ENCODE measurements at regions not wholly inside any gene's neighbourhood (a gene's known extent, or its start where the extent isn't known, plus 50 kb on each side); places are given as distances from the start of the nearest gene placed in this dataset.

DNA sequence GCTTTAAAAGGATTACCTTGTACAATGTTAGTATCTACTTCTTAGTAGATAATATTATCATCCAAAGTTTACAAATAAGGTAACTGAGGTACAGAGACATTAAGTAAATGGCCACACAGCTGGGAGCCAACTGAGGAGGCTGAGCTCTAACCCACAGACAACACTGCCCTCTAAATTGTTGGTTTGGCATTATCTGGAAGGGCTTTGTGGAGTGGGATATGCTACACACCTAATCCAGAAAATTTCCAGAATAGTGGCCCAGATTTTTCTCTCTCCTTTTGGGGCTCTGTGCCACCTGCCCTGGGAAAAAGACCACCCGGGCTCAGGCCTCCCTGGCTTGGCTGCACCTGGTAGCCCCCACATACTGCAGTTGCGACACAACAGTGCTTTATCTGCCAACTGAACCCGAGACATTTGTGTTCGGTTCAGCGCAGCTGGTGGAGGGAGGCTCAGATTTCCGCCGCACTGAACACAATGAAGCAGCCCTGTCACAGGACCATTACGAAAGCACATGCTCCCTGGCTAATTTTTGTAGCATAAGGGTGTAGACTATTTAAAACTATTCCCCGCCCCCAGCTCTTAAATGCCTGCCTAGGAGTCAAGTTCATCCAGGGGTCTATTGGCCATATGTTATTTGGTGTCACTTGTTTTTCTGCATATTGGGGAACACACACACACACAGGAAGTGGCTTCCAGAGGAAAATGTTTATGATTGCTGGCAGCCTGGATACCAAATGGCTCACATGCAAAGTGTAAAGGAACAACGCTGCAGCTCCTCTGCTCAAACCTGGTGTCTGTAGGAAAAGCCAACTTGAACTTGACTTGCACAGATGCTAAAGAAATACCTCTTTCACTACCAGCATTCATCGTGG lies 92.3 kb upstream of the ESRRG start:
- H2AK9ac ChIP-seq (replicated peaks; ENCODE audit: low read depth, low read length, poor library complexity), result no peak overlapping the region
- H4K5ac ChIP-seq (ENCODE audit: low read depth, low read length), result no peak overlapping the region
- intact Hi-C loops (cut with micrococcal nuclease) (no loop called here), in situ Hi-C loops (cut with MboI; ENCODE audit: low sequenced_read_pairs) (no loop called here), dilution Hi-C loops (cut with HindIII; ENCODE audit: low sequenced_read_pairs, unreplicated experiment) (no loop called here)
- no TSS peak for BruUV-seq (replicated peaks)
- TF ChIP-seq RFX5 (IDR thresholded peaks at IDR 0.05; ENCODE audit: low read depth, low read length) (no peak), MAZ (IDR thresholded peaks at IDR 0.05; ENCODE audit: borderline replicate concordance, low read depth, low read length) (peak; percentile 38; the same call in 1 of the 2 replicates), MXI1 (IDR thresholded peaks at IDR 0.05; ENCODE audit: borderline replicate concordance, low read depth, low read length) (no peak), SMC3 (IDR thresholded peaks at IDR 0.05; ENCODE audit: low read depth, low read length) (no peak), CHD1 (IDR thresholded peaks at IDR 0.05; ENCODE audit: low read depth, low read length) (no peak), ELK1 (IDR thresholded peaks at IDR 0.05; ENCODE audit: borderline replicate concordance, low read depth, low read length) (no peak), BHLHE40 (IDR thresholded peaks at IDR 0.05; ENCODE audit: low read depth, low read length) (no peak), CEBPB (IDR thresholded peaks at IDR 0.05; ENCODE audit: low read depth, low read length) (0 out of 2 replicates have a peak, but pooled peaks have one; percentile 38)
- peak overlapping the region; percentile 5; the same call in 1 of the 2 replicates for H2AK5ac ChIP-seq (ENCODE audit: low read depth, low read length)
- POLR2A ChIA-PET (ENCODE audit: unreplicated experiment), result interaction anchor here (0.6 kb wide), 1 partner anchor 20 kb away, joined by 3 read pairs; no protein-coding TSS in a partner anchor
- ATAC-seq (ENCODE audit: low read depth) (peak; percentile 79), DNase-seq (peak; percentile 70)
- no peak overlapping the region for H3K4me3 ChIP-seq (ENCODE audit: insufficient read depth, low read depth, low read length)
- peak overlapping the region; percentile 6; the same call in 1 of the 2 replicates for H2BK20ac ChIP-seq (ENCODE audit: low read depth, low read length)
- no peaks in the 10 kb centered on the region for H3K9me3 ChIP-seq (ENCODE audit: control insufficient read depth, insufficient read depth, low read length)
- H3K79me1 ChIP-seq (ENCODE audit: low read depth in 1 of 2, low read length in 2 of 2), result no peaks in the 10 kb centered on the region
- no peak overlapping the region for H3K56ac ChIP-seq (ENCODE audit: extremely low read depth, insufficient read depth, low read length)
- H2BK120ac ChIP-seq (ENCODE audit: low read depth, low read length), result peak overlapping the region; percentile 16; the same call in 1 of the 2 replicates
- H3K18ac ChIP-seq (ENCODE audit: low read depth, low read length), result no peak overlapping the region
- H4K8ac ChIP-seq (ENCODE audit: low read depth in 2 of 2, low read length in 2 of 2), result no peak overlapping the region; a peak in 1 of 4 replicates
- H3K23ac ChIP-seq (ENCODE audit: low read depth, low read length), result no peak overlapping the region
- H3K4ac ChIP-seq (ENCODE audit: low read depth, low read length), result no peak overlapping the region
- no peaks in the 10 kb centered on the region for H3K36me3 ChIP-seq (ENCODE audit: control insufficient read depth, insufficient read depth, low read length)
- no peak overlapping the region for H3K14ac ChIP-seq (replicated peaks; ENCODE audit: low read depth, low read length)
- WGBS, 2 experiments (ENCODE audit: extremely low coverage in 2 of 2, insufficient read length in 1 of 2), result 17% methylated on average over 1 of the region's 11 CpGs; no CpG with 5 or more reads in 1 of the 2 experiments
- H2AFZ ChIP-seq (replicated peaks; ENCODE audit: low read length, poor library complexity), result peak overlapping the region; percentile 77
- peak overlapping the region; percentile 44; the same call in 1 of the 2 replicates for H3K4me2 ChIP-seq (ENCODE audit: low read depth, low read length)
- CTCF ChIA-PET, result interaction anchor here (0.5 to 1.1 kb wide), 6 partner anchors 10 to 987 kb away, joined by 3 to 7 read pairs (median 4); no protein-coding TSS in a partner anchor
- peaks cover 11% of the 10 kb centered on the region for H3K4me1 ChIP-seq (ENCODE audit: control insufficient read depth, insufficient read depth, low read length)
- no peaks in the 10 kb centered on the region for H4K20me1 ChIP-seq (ENCODE audit: insufficient read depth, low read length)
- 0 out of 2 replicates have a peak, but pooled peaks cover 3% of the 10 kb centered on the region for H3K9me1 ChIP-seq (ENCODE audit: insufficient read depth, low read length)
- H3K27ac ChIP-seq (ENCODE audit: insufficient read depth, low read length), result no peak overlapping the region
- no peak overlapping the region for H2BK5ac ChIP-seq (ENCODE audit: low read depth, low read length, poor library complexity, severe bottlenecking)
- H3K27me3 ChIP-seq (ENCODE audit: control insufficient read depth, insufficient read depth, low read length), result no peaks in the 10 kb centered on the region
- H4K91ac ChIP-seq (ENCODE audit: insufficient read depth, low read depth, low read length), result no peak overlapping the region; the same call in 1 of the 2 replicates
- no peak overlapping the region for H3K9ac ChIP-seq (ENCODE audit: low read depth, low read length)
- no peak overlapping the region for H2BK15ac ChIP-seq (ENCODE audit: low read depth, low read length)

All from IMR-90 (cell line).